Prostate gland (tissue), 2 donors: ENCODE measurements at regions not wholly inside any gene's neighbourhood (a gene's known extent, or its start where the extent isn't known, plus 50 kb on each side); places are given as distances from the start of the nearest gene placed in this dataset.

Source experiments
- POLR2A ChIP-seq: fragments of 450-650 bp; IDR thresholded peaks from one replicate; pipeline ENCODE4 v1.6.1; 2016; ENCODE audit warnings: antibody characterized with exemption, mild to moderate bottlenecking
- POLR2AphosphoS5 ChIP-seq: sonication (generic); formaldehyde crosslinking; IDR thresholded peaks from one replicate; pipeline ENCODE4 v1.6.1; 2017; ENCODE audit warnings: antibody characterized with exemption
- TF ChIP-seq, protein P1 (sequence below), 4 experiments: fragments of 200-600 bp in 2 of 4; fragments of 450-650 bp in 2 of 4; sonication (generic) in 2 of 4; IDR thresholded peaks; 1 replicate in 3 of 4; 2 replicates in 1 of 4; pipeline ENCODE4 v1.5.1; 2016 to 2019; ENCODE audit warnings: antibody characterized with exemption in 4 of 4, mild to moderate bottlenecking in 2 of 4, moderate library complexity in 2 of 4

DNA sequence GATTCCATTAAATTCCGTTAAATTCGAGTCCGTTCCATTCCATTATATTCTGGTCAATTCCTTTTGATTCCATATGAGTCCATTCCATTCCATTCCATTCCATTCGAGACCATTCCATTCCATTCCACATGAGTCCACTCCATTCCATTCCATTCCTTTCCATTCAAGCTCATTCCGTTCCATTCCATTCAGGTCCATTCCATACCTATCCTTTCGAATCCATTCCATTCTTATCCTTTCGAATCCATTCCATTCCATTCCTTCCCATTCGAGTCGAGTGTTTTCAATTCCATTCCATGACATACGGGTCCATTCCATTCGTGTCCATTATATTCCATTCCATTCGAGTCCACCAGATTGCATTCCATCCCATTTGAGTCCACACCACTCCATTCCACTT, 1127.4 kb downstream of the RPIA start:
- TF ChIP-seq, protein P1, sequence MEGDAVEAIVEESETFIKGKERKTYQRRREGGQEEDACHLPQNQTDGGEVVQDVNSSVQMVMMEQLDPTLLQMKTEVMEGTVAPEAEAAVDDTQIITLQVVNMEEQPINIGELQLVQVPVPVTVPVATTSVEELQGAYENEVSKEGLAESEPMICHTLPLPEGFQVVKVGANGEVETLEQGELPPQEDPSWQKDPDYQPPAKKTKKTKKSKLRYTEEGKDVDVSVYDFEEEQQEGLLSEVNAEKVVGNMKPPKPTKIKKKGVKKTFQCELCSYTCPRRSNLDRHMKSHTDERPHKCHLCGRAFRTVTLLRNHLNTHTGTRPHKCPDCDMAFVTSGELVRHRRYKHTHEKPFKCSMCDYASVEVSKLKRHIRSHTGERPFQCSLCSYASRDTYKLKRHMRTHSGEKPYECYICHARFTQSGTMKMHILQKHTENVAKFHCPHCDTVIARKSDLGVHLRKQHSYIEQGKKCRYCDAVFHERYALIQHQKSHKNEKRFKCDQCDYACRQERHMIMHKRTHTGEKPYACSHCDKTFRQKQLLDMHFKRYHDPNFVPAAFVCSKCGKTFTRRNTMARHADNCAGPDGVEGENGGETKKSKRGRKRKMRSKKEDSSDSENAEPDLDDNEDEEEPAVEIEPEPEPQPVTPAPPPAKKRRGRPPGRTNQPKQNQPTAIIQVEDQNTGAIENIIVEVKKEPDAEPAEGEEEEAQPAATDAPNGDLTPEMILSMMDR (IDR thresholded peaks at IDR 0.05): no peak
- TF ChIP-seq POLR2A (no peak), POLR2AphosphoS5 (no peak)
